OCI-LY3 (cell line): ENCODE measurements at regions not wholly inside any gene's neighbourhood (a gene's known extent, or its start where the extent isn't known, plus 50 kb on each side); places are given as distances from the start of the nearest gene placed in this dataset.

ENCODE experiments used
- EZH2phosphoT487 ChIP-seq: fragments of 200-600 bp; shearing (Covaris generic); IDR thresholded peaks from 2 replicates; pipeline ENCODE4 v1.6.1; 2018; ENCODE audit warnings: antibody characterized with exemption, mixed run types, low read depth
- TF ChIP-seq, protein P1 (sequence below): fragments of 200-600, 300-600 bp; sonication (generic); IDR thresholded peaks from 2 replicates; pipeline ENCODE4 v1.5.1; 2014; ENCODE audit warnings: antibody characterized with exemption, low read length, low read depth

GRCh38 chr7:55304018-55304762 is 60.9 kb upstream of the LANCL2 start:
- TF ChIP-seq, protein P1, sequence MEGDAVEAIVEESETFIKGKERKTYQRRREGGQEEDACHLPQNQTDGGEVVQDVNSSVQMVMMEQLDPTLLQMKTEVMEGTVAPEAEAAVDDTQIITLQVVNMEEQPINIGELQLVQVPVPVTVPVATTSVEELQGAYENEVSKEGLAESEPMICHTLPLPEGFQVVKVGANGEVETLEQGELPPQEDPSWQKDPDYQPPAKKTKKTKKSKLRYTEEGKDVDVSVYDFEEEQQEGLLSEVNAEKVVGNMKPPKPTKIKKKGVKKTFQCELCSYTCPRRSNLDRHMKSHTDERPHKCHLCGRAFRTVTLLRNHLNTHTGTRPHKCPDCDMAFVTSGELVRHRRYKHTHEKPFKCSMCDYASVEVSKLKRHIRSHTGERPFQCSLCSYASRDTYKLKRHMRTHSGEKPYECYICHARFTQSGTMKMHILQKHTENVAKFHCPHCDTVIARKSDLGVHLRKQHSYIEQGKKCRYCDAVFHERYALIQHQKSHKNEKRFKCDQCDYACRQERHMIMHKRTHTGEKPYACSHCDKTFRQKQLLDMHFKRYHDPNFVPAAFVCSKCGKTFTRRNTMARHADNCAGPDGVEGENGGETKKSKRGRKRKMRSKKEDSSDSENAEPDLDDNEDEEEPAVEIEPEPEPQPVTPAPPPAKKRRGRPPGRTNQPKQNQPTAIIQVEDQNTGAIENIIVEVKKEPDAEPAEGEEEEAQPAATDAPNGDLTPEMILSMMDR, result no peak
- TF ChIP-seq EZH2phosphoT487, result no peak
